Endodermal cell (in vitro differentiated cells): ENCODE measurements at regions not wholly inside any gene's neighbourhood (a gene's known extent, or its start where the extent isn't known, plus 50 kb on each side); places are given as distances from the start of the nearest gene placed in this dataset.
A peak's percentile ranks its signal among the peaks of the same experiment; 100 is the strongest.

Experiments used
- DNase-seq: peaks from one replicate; pipeline ENCODE4 v3.0.0-alpha.2; 2017
- H3K27ac ChIP-seq: 2 replicates; pipeline ENCODE4 v1.5.1; 2013; ENCODE audit warnings: mild to moderate bottlenecking, low read depth, low read length, moderate library complexity
- H3K27me3 ChIP-seq: 2 replicates; pipeline ENCODE4 v1.6.1; 2013; ENCODE audit warnings: mild to moderate bottlenecking, low read length, moderate library complexity; ENCODE audit not compliant: insufficient read depth, control insufficient read depth, poor library complexity, severe bottlenecking
- H3K36me3 ChIP-seq: 2 replicates; pipeline ENCODE4 v1.7.0; 2013; ENCODE audit warnings: mild to moderate bottlenecking, low read length, moderate library complexity; ENCODE audit not compliant: control insufficient read depth, insufficient read depth
- H3K4me1 ChIP-seq: one replicate; pipeline ENCODE4 v1.7.0; 2013; ENCODE audit warnings: low read length; ENCODE audit not compliant: control insufficient read depth, insufficient read depth
- H3K4me3 ChIP-seq: 2 replicates; pipeline ENCODE4 v1.5.1; 2013; ENCODE audit warnings: mild to moderate bottlenecking, low read length, moderate library complexity
- H3K9ac ChIP-seq: 2 replicates; pipeline ENCODE4 v1.6.1; 2013; ENCODE audit warnings: mild to moderate bottlenecking, low read length, moderate library complexity; ENCODE audit not compliant: poor library complexity, severe bottlenecking; ENCODE audit errors: extremely low read depth
- H3K9me3 ChIP-seq: 2 replicates; pipeline ENCODE4 v1.6.1; 2013; ENCODE audit warnings: mild to moderate bottlenecking, low read length, moderate library complexity; ENCODE audit not compliant: control insufficient read depth
- H3K27ac Mint-ChIP-seq: 2 replicates; pipeline ENCODE4 v1.8.0; 2020; ENCODE audit warnings: mixed read lengths
- H3K27me3 Mint-ChIP-seq: 2 replicates; pipeline ENCODE4 v1.8.0; 2021; ENCODE audit warnings: mild to moderate bottlenecking, mixed read lengths; ENCODE audit not compliant: insufficient read depth
- H3K36me3 Mint-ChIP-seq: 2 replicates; pipeline ENCODE4 v1.8.0; 2020; ENCODE audit warnings: low read depth, mixed read lengths
- H3K4me1 Mint-ChIP-seq: 2 replicates; pipeline ENCODE4 v1.8.0; 2020; ENCODE audit warnings: mixed read lengths
- H3K4me3 Mint-ChIP-seq: 2 replicates; pipeline ENCODE4 v1.8.0; 2020; ENCODE audit warnings: mild to moderate bottlenecking, moderate library complexity, mixed read lengths
- H3K9me3 Mint-ChIP-seq: 2 replicates; pipeline ENCODE4 v1.8.0; 2020; ENCODE audit warnings: mild to moderate bottlenecking, mixed read lengths
- WGBS, 2 experiments: methylation state at CpG; one replicate each; pipeline versions ENCODE4 v1.1.5 to v1.1.7; 2013; ENCODE audit warnings: missing lambda C conversion rate in 2 of 2, mixed read lengths in 1 of 2; ENCODE audit not compliant: insufficient coverage in 1 of 2, insufficient read length in 1 of 2; 5-methylcytosine and 5-hydroxymethylcytosine counted together
- TF ChIP-seq, protein P1 (sequence below): fragments of 200-600 bp; sonication (generic); conservative IDR thresholded peaks from 2 replicates; pipeline ENCODE4 v1.5.0; 2021; ENCODE audit warnings: antibody characterized with exemption, mild to moderate bottlenecking

DNA sequence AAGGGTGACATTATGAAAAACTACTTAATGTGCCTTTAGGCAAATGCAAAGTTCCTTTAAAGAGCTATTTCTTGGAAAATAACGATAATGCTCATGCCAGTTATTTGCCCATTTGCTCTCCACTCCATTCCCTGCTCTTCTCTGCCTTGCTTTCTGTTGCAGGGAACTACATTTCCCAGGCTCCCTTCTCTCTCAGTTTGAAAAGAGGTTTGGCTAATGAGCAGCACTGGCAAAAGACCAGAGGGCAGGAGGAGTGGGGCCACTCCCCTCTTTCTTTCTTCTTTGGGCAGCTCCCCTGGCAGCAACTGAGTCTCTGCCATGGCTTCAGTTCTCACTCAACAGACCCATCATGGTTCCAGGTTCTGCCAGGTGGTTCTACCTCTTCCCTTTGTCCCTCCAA is 130.5 kb downstream of the RWDD3 start:
- DNase-seq, result no peak
- no peak overlapping the region for H3K27ac ChIP-seq
- no peak overlapping the region for H3K27ac Mint-ChIP-seq
- H3K36me3 Mint-ChIP-seq, result no peaks in the 10 kb centered on the region
- no peak overlapping the region for H3K4me3 Mint-ChIP-seq
- no peaks in the 10 kb centered on the region for H3K36me3 ChIP-seq
- H3K9me3 Mint-ChIP-seq, result no peaks in the 10 kb centered on the region
- H3K9me3 ChIP-seq, result no peaks in the 10 kb centered on the region
- WGBS, 2 experiments, result 88 to 100% methylated on average over 1 of the region's 1 CpG
- H3K27me3 ChIP-seq, result no peaks in the 10 kb centered on the region
- TF ChIP-seq, protein P1, sequence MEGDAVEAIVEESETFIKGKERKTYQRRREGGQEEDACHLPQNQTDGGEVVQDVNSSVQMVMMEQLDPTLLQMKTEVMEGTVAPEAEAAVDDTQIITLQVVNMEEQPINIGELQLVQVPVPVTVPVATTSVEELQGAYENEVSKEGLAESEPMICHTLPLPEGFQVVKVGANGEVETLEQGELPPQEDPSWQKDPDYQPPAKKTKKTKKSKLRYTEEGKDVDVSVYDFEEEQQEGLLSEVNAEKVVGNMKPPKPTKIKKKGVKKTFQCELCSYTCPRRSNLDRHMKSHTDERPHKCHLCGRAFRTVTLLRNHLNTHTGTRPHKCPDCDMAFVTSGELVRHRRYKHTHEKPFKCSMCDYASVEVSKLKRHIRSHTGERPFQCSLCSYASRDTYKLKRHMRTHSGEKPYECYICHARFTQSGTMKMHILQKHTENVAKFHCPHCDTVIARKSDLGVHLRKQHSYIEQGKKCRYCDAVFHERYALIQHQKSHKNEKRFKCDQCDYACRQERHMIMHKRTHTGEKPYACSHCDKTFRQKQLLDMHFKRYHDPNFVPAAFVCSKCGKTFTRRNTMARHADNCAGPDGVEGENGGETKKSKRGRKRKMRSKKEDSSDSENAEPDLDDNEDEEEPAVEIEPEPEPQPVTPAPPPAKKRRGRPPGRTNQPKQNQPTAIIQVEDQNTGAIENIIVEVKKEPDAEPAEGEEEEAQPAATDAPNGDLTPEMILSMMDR, result no peak
- H3K4me3 ChIP-seq, result no peak overlapping the region
- no peaks in the 10 kb centered on the region for H3K27me3 Mint-ChIP-seq
- H3K4me1 Mint-ChIP-seq, result peaks cover 35% of the 10 kb centered on the region
- peaks cover 7% of the 10 kb centered on the region for H3K4me1 ChIP-seq
- H3K9ac ChIP-seq, result no peak overlapping the region

DNA sequence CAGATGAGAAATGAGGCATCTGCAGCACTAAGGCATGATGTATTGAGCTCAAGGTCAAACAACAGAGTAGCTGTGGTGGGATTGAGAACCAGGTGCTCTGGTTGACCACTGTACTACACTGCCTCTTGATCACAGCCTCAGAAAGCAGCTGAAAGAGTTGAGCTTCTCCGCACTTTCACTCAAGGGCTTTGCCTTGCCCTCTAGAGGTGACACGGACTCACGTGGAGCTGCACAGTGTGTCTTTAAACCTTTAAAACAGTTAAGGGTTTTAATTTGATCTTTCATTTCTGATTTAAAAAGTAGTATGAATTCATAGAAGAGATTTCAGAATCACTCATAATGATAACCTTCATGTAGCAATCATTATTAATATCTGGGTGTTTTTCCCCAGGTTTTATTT is 132.5 kb downstream of the RWDD3 start:
- TF ChIP-seq, protein P1, result peak; percentile 54

DNA sequence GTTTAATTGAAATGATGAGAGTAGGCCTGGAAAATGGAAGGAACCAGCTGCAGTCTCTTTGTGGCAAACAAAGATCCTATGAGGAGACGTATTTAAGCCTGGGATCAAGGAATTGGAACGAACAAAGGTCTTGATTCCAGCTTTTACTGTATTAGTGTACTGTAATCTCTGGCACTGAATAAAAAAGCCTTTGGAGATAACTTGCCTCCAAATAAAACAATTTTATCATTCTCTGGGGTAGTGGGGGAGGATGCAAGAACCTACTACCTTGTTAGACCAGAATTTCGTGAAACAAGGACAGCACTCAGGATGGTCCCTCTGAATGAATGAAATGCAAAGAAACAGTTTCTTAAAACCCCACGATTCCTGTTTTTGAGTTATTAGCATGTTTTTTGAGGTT is 134.2 kb downstream of the RWDD3 start:
- H3K9me3 ChIP-seq, result no peaks in the 10 kb centered on the region
- Mint-ChIP-seq H3K27ac (no peak overlapping the region), H3K4me3 (no peak overlapping the region), H3K4me1 (peaks cover 35% of the 10 kb centered on the region), H3K27me3 (no peaks in the 10 kb centered on the region), H3K9me3 (no peaks in the 10 kb centered on the region), H3K36me3 (no peaks in the 10 kb centered on the region)
- no peak overlapping the region for H3K9ac ChIP-seq
- WGBS, 2 experiments, result 86 to 93% methylated on average over 3 to 4 of the region's 4 CpGs
- H3K27me3 ChIP-seq, result no peaks in the 10 kb centered on the region
- H3K27ac ChIP-seq, result no peak overlapping the region
- no peaks in the 10 kb centered on the region for H3K36me3 ChIP-seq
- no peak for DNase-seq
- peak overlapping the region; percentile 5 for H3K4me3 ChIP-seq
- TF ChIP-seq, protein P1, result no peak
- H3K4me1 ChIP-seq, result peaks cover 7% of the 10 kb centered on the region

More for the DNA sequence above, 132.5 kb downstream of the RWDD3 start:
- Histone ChIP-seq H3K4me1 (peaks cover 7% of the 10 kb centered on the region), H3K36me3 (no peaks in the 10 kb centered on the region), H3K27me3 (no peaks in the 10 kb centered on the region), H3K9ac (no peak overlapping the region), H3K9me3 (no peaks in the 10 kb centered on the region), H3K27ac (no peak overlapping the region), H3K4me3 (no peak overlapping the region)
- H3K27ac Mint-ChIP-seq, result no peak overlapping the region
- no peaks in the 10 kb centered on the region for H3K36me3 Mint-ChIP-seq
- DNase-seq, result no peak
- WGBS, 2 experiments, result 90% methylated on average over 3 of the region's 3 CpGs; no CpG with 5 or more reads in 1 of the 2 experiments
- no peaks in the 10 kb centered on the region for H3K27me3 Mint-ChIP-seq
- no peaks in the 10 kb centered on the region for H3K9me3 Mint-ChIP-seq
- H3K4me1 Mint-ChIP-seq, result peaks cover 35% of the 10 kb centered on the region
- no peak overlapping the region for H3K4me3 Mint-ChIP-seq
